ENCODE measurements at regions not wholly inside any gene's neighbourhood (a gene's known extent, or its start where the extent isn't known, plus 50 kb on each side); places are given as distances from the start of the nearest gene placed in this dataset.

- Histone ChIP-seq H3K27me3 (replicated peaks in 1 of 7) (no peaks in the 10 kb centered on the region), H3K4me1 (no peaks in the 10 kb centered on the region), H3K36me3 (no peaks in the 10 kb centered on the region), H3K4me3 (no peak overlapping the region), H3K27ac (no peak overlapping the region), H3K9me3 (no peaks in the 10 kb centered on the region)
- 89 to 100% (median 92%) methylated on average over 1 of the region's 1 CpG for WGBS, 5 donors
- no peak for TF ChIP-seq POLR2AphosphoS5 (IDR thresholded peaks at IDR 0.05)
- TF ChIP-seq, protein P1, sequence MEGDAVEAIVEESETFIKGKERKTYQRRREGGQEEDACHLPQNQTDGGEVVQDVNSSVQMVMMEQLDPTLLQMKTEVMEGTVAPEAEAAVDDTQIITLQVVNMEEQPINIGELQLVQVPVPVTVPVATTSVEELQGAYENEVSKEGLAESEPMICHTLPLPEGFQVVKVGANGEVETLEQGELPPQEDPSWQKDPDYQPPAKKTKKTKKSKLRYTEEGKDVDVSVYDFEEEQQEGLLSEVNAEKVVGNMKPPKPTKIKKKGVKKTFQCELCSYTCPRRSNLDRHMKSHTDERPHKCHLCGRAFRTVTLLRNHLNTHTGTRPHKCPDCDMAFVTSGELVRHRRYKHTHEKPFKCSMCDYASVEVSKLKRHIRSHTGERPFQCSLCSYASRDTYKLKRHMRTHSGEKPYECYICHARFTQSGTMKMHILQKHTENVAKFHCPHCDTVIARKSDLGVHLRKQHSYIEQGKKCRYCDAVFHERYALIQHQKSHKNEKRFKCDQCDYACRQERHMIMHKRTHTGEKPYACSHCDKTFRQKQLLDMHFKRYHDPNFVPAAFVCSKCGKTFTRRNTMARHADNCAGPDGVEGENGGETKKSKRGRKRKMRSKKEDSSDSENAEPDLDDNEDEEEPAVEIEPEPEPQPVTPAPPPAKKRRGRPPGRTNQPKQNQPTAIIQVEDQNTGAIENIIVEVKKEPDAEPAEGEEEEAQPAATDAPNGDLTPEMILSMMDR (IDR thresholded peaks at IDR 0.05 in 8 of 11, conservative IDR thresholded peaks at IDR 0.05 in 3 of 11) = no peak
- TF ChIP-seq POLR2A (IDR thresholded peaks at IDR 0.05) = no peak
- no peak for DNase-seq
- intact Hi-C loops (cut with DNase I; ENCODE audit: low total_unique reads) = no loop called here
Measured at GRCh38 chrX:113986427-113986826, 597.5 kb upstream of the HTR2C start.

DNA sequence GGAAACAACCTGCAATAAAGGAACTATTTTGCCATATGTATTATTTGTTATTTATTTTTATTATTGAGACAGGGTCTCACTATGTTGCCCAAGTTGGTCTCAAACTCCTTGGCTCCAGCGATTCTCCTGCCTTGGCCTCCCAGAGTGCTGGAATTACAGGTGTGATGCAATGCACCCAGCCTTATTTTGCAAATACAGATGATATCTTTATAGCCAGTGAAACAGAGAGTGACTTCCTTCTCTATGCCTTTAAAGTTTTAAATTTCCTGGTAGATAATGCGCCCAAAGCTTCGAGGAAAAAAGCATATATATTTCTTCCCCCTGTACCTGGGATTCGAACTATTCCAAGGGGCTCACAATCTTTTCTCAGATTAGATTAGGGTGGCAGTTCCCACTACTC lies 601.1 kb upstream of the HTR2C start:
- WGBS, 5 donors = 73 to 90% (median 77%) methylated on average over 4 of the region's 4 CpGs
- TF ChIP-seq, protein P1 (IDR thresholded peaks at IDR 0.05 in 8 of 11, conservative IDR thresholded peaks at IDR 0.05 in 3 of 11) = no peak
- TF ChIP-seq POLR2AphosphoS5 (IDR thresholded peaks at IDR 0.05) (no peak), POLR2A (IDR thresholded peaks at IDR 0.05) (no peak)

DNA sequence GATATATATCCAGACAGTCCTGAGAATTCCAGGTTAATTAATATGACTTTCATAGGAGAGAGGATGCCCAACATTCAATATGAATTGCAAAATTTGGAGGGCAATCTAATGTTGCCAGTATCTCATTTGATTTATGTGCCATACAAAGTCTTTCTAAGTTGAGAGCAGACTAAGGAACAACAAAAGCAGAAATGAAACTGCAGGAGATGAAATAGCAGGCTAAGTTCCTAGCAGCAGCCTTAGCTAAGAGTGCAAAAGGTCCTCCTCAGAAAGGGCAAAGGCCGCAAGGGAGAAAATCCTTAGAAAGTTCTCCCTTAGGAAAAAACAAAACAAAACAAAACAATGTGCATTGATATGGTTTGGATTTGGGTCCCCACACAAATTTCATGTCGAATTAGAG lies 602.9 kb upstream of the HTR2C start:
- intact Hi-C loops (cut with DNase I; ENCODE audit: low total_unique reads) = no loop called here
- TF ChIP-seq, protein P1 (IDR thresholded peaks at IDR 0.05 in 8 of 11, conservative IDR thresholded peaks at IDR 0.05 in 3 of 11) = no peak
- TF ChIP-seq POLR2A (IDR thresholded peaks at IDR 0.05) (no peak), POLR2AphosphoS5 (IDR thresholded peaks at IDR 0.05) (no peak)
- Histone ChIP-seq H3K9me3 (no peaks in the 10 kb centered on the region), H3K36me3 (no peaks in the 10 kb centered on the region), H3K27me3 (replicated peaks in 1 of 7) (no peaks in the 10 kb centered on the region), H3K4me1 (no peaks in the 10 kb centered on the region), H3K27ac (no peak overlapping the region), H3K4me3 (no peak overlapping the region)
- no peak for DNase-seq
- WGBS, 5 donors = 63 to 88% (median 73%) methylated on average over 2 of the region's 2 CpGs

More for the DNA sequence above, 601.1 kb upstream of the HTR2C start:
- DNase-seq = no peak
- Histone ChIP-seq H3K4me1 (no peaks in the 10 kb centered on the region), H3K36me3 (no peaks in the 10 kb centered on the region), H3K27me3 (replicated peaks in 1 of 7) (no peaks in the 10 kb centered on the region), H3K9me3 (no peaks in the 10 kb centered on the region), H3K27ac (no peak overlapping the region), H3K4me3 (no peak overlapping the region)
- intact Hi-C loops (cut with DNase I; ENCODE audit: low total_unique reads) = no loop called here

DNA sequence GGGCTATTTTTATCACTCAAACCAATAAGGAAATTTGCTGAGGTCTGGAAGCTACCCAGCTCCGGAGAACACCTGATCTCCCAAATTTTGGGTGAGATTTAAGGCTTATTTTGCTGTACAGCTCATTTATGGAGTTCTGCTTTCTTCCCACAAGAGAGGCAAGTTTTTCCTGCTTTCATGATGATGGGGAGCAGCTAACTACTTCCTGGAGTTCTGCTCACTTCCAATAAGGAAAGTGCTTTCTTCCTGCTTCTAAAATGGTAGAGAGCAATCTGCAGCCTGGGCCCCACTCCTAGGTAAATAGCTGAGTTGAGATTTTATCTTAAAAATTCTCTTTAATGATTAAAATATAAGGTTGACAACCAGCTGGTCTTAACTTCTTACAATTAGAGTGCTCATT lies 606.0 kb upstream of the HTR2C start:
- WGBS, 5 donors = 36 to 100% (median 80%) methylated on average over 1 of the region's 1 CpG
- intact Hi-C loops (cut with DNase I; ENCODE audit: low total_unique reads) = no loop called here
- H3K27me3 ChIP-seq (replicated peaks in 1 of 7) = no peaks in the 10 kb centered on the region
- H3K27ac ChIP-seq = no peak overlapping the region
- H3K9me3 ChIP-seq = no peaks in the 10 kb centered on the region
- TF ChIP-seq POLR2A (IDR thresholded peaks at IDR 0.05) = no peak
- TF ChIP-seq, protein P1 (IDR thresholded peaks at IDR 0.05 in 8 of 11, conservative IDR thresholded peaks at IDR 0.05 in 3 of 11) = no peak
- TF ChIP-seq POLR2AphosphoS5 (IDR thresholded peaks at IDR 0.05) = no peak
- H3K36me3 ChIP-seq = no peaks in the 10 kb centered on the region
- no peak for DNase-seq
- H3K4me3 ChIP-seq = no peak overlapping the region
- H3K4me1 ChIP-seq = no peaks in the 10 kb centered on the region
